ENCODE measurements at regions not wholly inside any gene's neighbourhood (a gene's known extent, or its start where the extent isn't known, plus 50 kb on each side); places are given as distances from the start of the nearest gene placed in this dataset.

DNA sequence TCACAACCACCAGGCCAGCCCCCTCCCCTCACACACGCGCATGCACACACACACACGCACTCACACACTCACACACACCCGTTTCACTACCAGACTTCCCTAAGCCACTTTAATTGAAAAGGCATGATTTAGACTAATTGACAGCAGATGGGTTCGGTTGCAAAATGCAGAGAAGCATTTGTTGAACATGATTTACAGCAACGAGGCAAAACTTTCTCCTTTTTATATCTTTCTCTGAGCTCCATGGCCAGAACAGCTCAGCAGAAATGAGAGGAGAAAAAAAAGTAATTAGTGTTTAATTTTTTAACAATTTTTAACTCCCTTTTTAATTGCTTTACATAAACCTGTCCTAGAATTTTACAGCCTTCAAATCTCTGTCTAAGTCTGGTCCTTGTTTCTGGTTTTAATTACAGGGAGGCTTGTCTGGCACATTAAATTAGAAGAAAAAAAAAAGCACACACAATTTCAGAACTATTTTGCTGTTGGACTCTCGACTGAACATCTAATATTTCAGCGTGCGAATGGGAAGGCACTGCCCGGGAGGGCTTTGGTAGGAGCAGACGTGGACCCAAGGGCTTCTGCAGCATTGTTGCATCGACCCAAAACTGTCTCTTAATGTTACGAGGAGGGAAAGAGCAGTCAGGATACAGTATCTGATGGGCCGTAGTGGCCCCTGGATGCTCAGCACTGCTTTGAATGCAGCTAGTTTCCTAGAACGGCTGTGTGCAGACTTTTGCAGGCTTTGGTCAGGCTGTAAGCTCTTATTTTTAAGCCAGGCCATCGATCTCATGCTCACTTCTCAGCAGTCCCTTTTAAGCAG lies 255.9 kb downstream of the SOX9 start:
- TF ChIP-seq, protein P1, sequence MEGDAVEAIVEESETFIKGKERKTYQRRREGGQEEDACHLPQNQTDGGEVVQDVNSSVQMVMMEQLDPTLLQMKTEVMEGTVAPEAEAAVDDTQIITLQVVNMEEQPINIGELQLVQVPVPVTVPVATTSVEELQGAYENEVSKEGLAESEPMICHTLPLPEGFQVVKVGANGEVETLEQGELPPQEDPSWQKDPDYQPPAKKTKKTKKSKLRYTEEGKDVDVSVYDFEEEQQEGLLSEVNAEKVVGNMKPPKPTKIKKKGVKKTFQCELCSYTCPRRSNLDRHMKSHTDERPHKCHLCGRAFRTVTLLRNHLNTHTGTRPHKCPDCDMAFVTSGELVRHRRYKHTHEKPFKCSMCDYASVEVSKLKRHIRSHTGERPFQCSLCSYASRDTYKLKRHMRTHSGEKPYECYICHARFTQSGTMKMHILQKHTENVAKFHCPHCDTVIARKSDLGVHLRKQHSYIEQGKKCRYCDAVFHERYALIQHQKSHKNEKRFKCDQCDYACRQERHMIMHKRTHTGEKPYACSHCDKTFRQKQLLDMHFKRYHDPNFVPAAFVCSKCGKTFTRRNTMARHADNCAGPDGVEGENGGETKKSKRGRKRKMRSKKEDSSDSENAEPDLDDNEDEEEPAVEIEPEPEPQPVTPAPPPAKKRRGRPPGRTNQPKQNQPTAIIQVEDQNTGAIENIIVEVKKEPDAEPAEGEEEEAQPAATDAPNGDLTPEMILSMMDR (IDR thresholded peaks at IDR 0.05) = no peak
- no peak for TF ChIP-seq POLR2A (IDR thresholded peaks at IDR 0.05)

All from Peyer's patch (tissue), 4 donors.